Activated naive CD8-positive, alpha-beta T cell treated with anti-CD3 and anti-CD28 coated beads, Interleukin-2, amount 50 U/mL, for 24 hours (primary cell): ENCODE measurements at regions not wholly inside any gene's neighbourhood (a gene's known extent, or its start where the extent isn't known, plus 50 kb on each side); places are given as distances from the start of the nearest gene placed in this dataset.

ENCODE experiments used
- ATAC-seq: fragments of 150-1000 bp; cut with Tn5 transposase; one replicate; pipeline ENCODE4 v1.10.0; 2021
- DNase-seq: peaks from one replicate; pipeline ENCODE4 v3.0.0; 2021
- H3K27ac Mint-ChIP-seq: one replicate; pipeline ENCODE4 v1.8.0; 2021; ENCODE audit warnings: mild to moderate bottlenecking, mixed read lengths
- H3K27me3 Mint-ChIP-seq: one replicate; pipeline ENCODE4 v1.8.0; 2021; ENCODE audit warnings: mixed read lengths
- H3K36me3 Mint-ChIP-seq: one replicate; pipeline ENCODE4 v1.8.0; 2021; ENCODE audit warnings: low read depth, mixed read lengths
- H3K4me1 Mint-ChIP-seq: one replicate; pipeline ENCODE4 v1.8.0; 2021; ENCODE audit warnings: mixed read lengths
- H3K4me3 Mint-ChIP-seq: one replicate; pipeline ENCODE4 v1.8.0; 2021; ENCODE audit warnings: mild to moderate bottlenecking, moderate library complexity, mixed read lengths
- H3K9me3 Mint-ChIP-seq: one replicate; pipeline ENCODE4 v1.8.0; 2021; ENCODE audit warnings: mixed read lengths

- no peaks in the 10 kb centered on the region for H3K9me3 Mint-ChIP-seq
- no peaks in the 10 kb centered on the region for H3K4me1 Mint-ChIP-seq
- H3K27ac Mint-ChIP-seq = no peak overlapping the region
- ATAC-seq (no peak), DNase-seq (no peak)
- H3K27me3 Mint-ChIP-seq = peaks cover 2% of the 10 kb centered on the region
- no peak overlapping the region for H3K4me3 Mint-ChIP-seq
- no peaks in the 10 kb centered on the region for H3K36me3 Mint-ChIP-seq
Observed at GRCh38 chr3:135473449-135473848, 492.1 kb upstream of the PPP2R3A start.

- Mint-ChIP-seq H3K36me3 (no peaks in the 10 kb centered on the region), H3K9me3 (no peaks in the 10 kb centered on the region), H3K27ac (no peak overlapping the region), H3K4me1 (no peaks in the 10 kb centered on the region), H3K27me3 (no peaks in the 10 kb centered on the region), H3K4me3 (no peak overlapping the region)
- no peak for ATAC-seq
- DNase-seq = no peak
Observed at GRCh38 chr3:135487261-135487660, 478.3 kb upstream of the PPP2R3A start.

GRCh38 chr3:135490219-135490915 is 475.2 kb upstream of the PPP2R3A start:
- no peaks in the 10 kb centered on the region for H3K27me3 Mint-ChIP-seq
- no peak for ATAC-seq
- no peaks in the 10 kb centered on the region for H3K4me1 Mint-ChIP-seq
- DNase-seq = no peak
- no peak overlapping the region for H3K27ac Mint-ChIP-seq
- H3K36me3 Mint-ChIP-seq = no peaks in the 10 kb centered on the region
- H3K9me3 Mint-ChIP-seq = no peaks in the 10 kb centered on the region
- no peak overlapping the region for H3K4me3 Mint-ChIP-seq

GRCh38 chr3:135491491-135492205 is 473.9 kb upstream of the PPP2R3A start:
- DNase-seq = no peak
- no peaks in the 10 kb centered on the region for H3K4me1 Mint-ChIP-seq
- no peak overlapping the region for H3K27ac Mint-ChIP-seq
- no peak for ATAC-seq
- no peaks in the 10 kb centered on the region for H3K36me3 Mint-ChIP-seq
- H3K27me3 Mint-ChIP-seq = no peaks in the 10 kb centered on the region
- H3K4me3 Mint-ChIP-seq = no peak overlapping the region
- H3K9me3 Mint-ChIP-seq = no peaks in the 10 kb centered on the region

- DNase-seq (no peak), ATAC-seq (no peak)
- no peak overlapping the region for H3K27ac Mint-ChIP-seq
- no peaks in the 10 kb centered on the region for H3K9me3 Mint-ChIP-seq
- H3K27me3 Mint-ChIP-seq = no peaks in the 10 kb centered on the region
- H3K36me3 Mint-ChIP-seq = no peaks in the 10 kb centered on the region
- H3K4me3 Mint-ChIP-seq = no peak overlapping the region
- H3K4me1 Mint-ChIP-seq = no peaks in the 10 kb centered on the region
Observed at GRCh38 chr3:135495891-135496290, 469.6 kb upstream of the PPP2R3A start.

GRCh38 chr3:135497979-135498378 is 467.5 kb upstream of the PPP2R3A start:
- Mint-ChIP-seq H3K36me3 (no peaks in the 10 kb centered on the region), H3K27ac (no peak overlapping the region), H3K9me3 (no peaks in the 10 kb centered on the region), H3K27me3 (no peaks in the 10 kb centered on the region), H3K4me3 (no peak overlapping the region), H3K4me1 (no peaks in the 10 kb centered on the region)
- DNase-seq (no peak), ATAC-seq (no peak)

GRCh38 chr3:135499426-135499825 is 466.1 kb upstream of the PPP2R3A start:
- no peak for DNase-seq
- no peak overlapping the region for H3K4me3 Mint-ChIP-seq
- no peak for ATAC-seq
- H3K4me1 Mint-ChIP-seq = no peaks in the 10 kb centered on the region
- H3K27me3 Mint-ChIP-seq = peaks cover under 1% of the 10 kb centered on the region
- no peaks in the 10 kb centered on the region for H3K9me3 Mint-ChIP-seq
- no peak overlapping the region for H3K27ac Mint-ChIP-seq
- H3K36me3 Mint-ChIP-seq = no peaks in the 10 kb centered on the region

GRCh38 chr3:135500034-135500433 is 465.5 kb upstream of the PPP2R3A start:
- Mint-ChIP-seq H3K27me3 (peaks cover 3% of the 10 kb centered on the region), H3K27ac (no peak overlapping the region), H3K9me3 (no peaks in the 10 kb centered on the region), H3K4me3 (no peak overlapping the region), H3K36me3 (no peaks in the 10 kb centered on the region), H3K4me1 (no peaks in the 10 kb centered on the region)
- ATAC-seq = no peak
- no peak for DNase-seq

GRCh38 chr3:135503065-135503759 is 462.3 kb upstream of the PPP2R3A start:
- ATAC-seq = no peak
- Mint-ChIP-seq H3K4me1 (no peaks in the 10 kb centered on the region), H3K27ac (no peak overlapping the region), H3K36me3 (no peaks in the 10 kb centered on the region), H3K9me3 (no peaks in the 10 kb centered on the region), H3K27me3 (peaks cover 3% of the 10 kb centered on the region), H3K4me3 (no peak overlapping the region)
- DNase-seq = no peak

GRCh38 chr3:135503760-135504686 is 461.5 kb upstream of the PPP2R3A start:
- no peak overlapping the region for H3K4me3 Mint-ChIP-seq
- H3K27ac Mint-ChIP-seq = no peak overlapping the region
- no peaks in the 10 kb centered on the region for H3K36me3 Mint-ChIP-seq
- peak; percentile 28 for DNase-seq
- H3K4me1 Mint-ChIP-seq = no peaks in the 10 kb centered on the region
- peaks cover 3% of the 10 kb centered on the region for H3K27me3 Mint-ChIP-seq
- ATAC-seq = no peak
- H3K9me3 Mint-ChIP-seq = peaks cover 4% of the 10 kb centered on the region

GRCh38 chr3:135513106-135514059 is 452.1 kb upstream of the PPP2R3A start:
- ATAC-seq (no peak), DNase-seq (no peak)
- H3K4me1 Mint-ChIP-seq = no peaks in the 10 kb centered on the region
- H3K4me3 Mint-ChIP-seq = no peak overlapping the region
- H3K36me3 Mint-ChIP-seq = no peaks in the 10 kb centered on the region
- H3K27ac Mint-ChIP-seq = no peak overlapping the region
- no peaks in the 10 kb centered on the region for H3K27me3 Mint-ChIP-seq
- H3K9me3 Mint-ChIP-seq = peaks cover 14% of the 10 kb centered on the region

- no peak for DNase-seq
- Mint-ChIP-seq H3K4me1 (no peaks in the 10 kb centered on the region), H3K27ac (no peak overlapping the region), H3K4me3 (no peak overlapping the region), H3K9me3 (peaks cover 9% of the 10 kb centered on the region), H3K27me3 (no peaks in the 10 kb centered on the region), H3K36me3 (no peaks in the 10 kb centered on the region)
- no peak for ATAC-seq
Observed at GRCh38 chr3:135514060-135514448, 451.5 kb upstream of the PPP2R3A start.

GRCh38 chr3:135516143-135516542 is 449.4 kb upstream of the PPP2R3A start:
- Mint-ChIP-seq H3K9me3 (no peaks in the 10 kb centered on the region), H3K4me3 (no peak overlapping the region), H3K4me1 (no peaks in the 10 kb centered on the region), H3K27me3 (peaks cover 2% of the 10 kb centered on the region), H3K27ac (no peak overlapping the region), H3K36me3 (no peaks in the 10 kb centered on the region)
- DNase-seq (no peak), ATAC-seq (no peak)
